Upper lobe of right lung (tissue), 1 donor: ENCODE measurements at regions not wholly inside any gene's neighbourhood (a gene's known extent, or its start where the extent isn't known, plus 50 kb on each side); places are given as distances from the start of the nearest gene placed in this dataset.

ENCODE experiments used
- ATAC-seq: fragments of 200-7000 bp; cut with Tn5 transposase; one replicate; pipeline ENCODE4 v1.9.1; 2020; ENCODE audit warnings: mild to moderate bottlenecking, moderate library complexity
- DNase-seq: peaks from one replicate; pipeline ENCODE4 v3.0.0-alpha.2; 2020
- H3K27ac ChIP-seq: fragments of 200-600 bp; one replicate; pipeline ENCODE4 v1.8.0; 2022
- H3K27me3 ChIP-seq: fragments of 200-600 bp; one replicate; pipeline ENCODE4 v1.8.0; 2022; ENCODE audit warnings: mild to moderate bottlenecking
- H3K36me3 ChIP-seq: fragments of 200-600 bp; one replicate; pipeline ENCODE4 v1.8.0; 2022
- H3K4me1 ChIP-seq: fragments of 200-600 bp; one replicate; pipeline ENCODE4 v1.8.0; 2022
- H3K4me3 ChIP-seq: fragments of 200-600 bp; one replicate; pipeline ENCODE4 v1.8.0; 2022; ENCODE audit warnings: mild to moderate bottlenecking
- H3K9me3 ChIP-seq: fragments of 200-600 bp; one replicate; pipeline ENCODE4 v1.8.0; 2022
- CTCF ChIP-seq: fragments of 200-600 bp; IDR thresholded peaks from one replicate; pipeline ENCODE4 v1.8.0; 2022; ENCODE audit warnings: antibody characterized with exemption
- intact Hi-C: fragments of 100-400 bp; cut with DNase I; formaldehyde crosslinking; loops from one replicate; pipeline ENCODE4 v1.11.0; 2022
- donor health status: DM: no; HTN: yes; CAD: no; lungs with severe emphysema.

- intact Hi-C loops = no loop called here
- H3K4me3 ChIP-seq = no peak overlapping the region
- H3K9me3 ChIP-seq = no peaks in the 10 kb centered on the region
- TF ChIP-seq CTCF = no peak
- ATAC-seq (no peak), DNase-seq (no peak)
- H3K36me3 ChIP-seq = no peaks in the 10 kb centered on the region
- no peaks in the 10 kb centered on the region for H3K4me1 ChIP-seq
- H3K27me3 ChIP-seq = no peaks in the 10 kb centered on the region
- H3K27ac ChIP-seq = no peak overlapping the region
Observed at GRCh38 chr6:147855803-147856482, 347.5 kb downstream of the SAMD5 start.

GRCh38 chr6:147856687-147857086 lies 348.2 kb downstream of the SAMD5 start:
- no peaks in the 10 kb centered on the region for H3K27me3 ChIP-seq
- no peaks in the 10 kb centered on the region for H3K4me1 ChIP-seq
- H3K4me3 ChIP-seq = no peak overlapping the region
- ATAC-seq (no peak), DNase-seq (no peak)
- no peaks in the 10 kb centered on the region for H3K9me3 ChIP-seq
- intact Hi-C loops = no loop called here
- H3K36me3 ChIP-seq = no peaks in the 10 kb centered on the region
- no peak overlapping the region for H3K27ac ChIP-seq
- no peak for TF ChIP-seq CTCF

- H3K4me3 ChIP-seq = no peak overlapping the region
- intact Hi-C loops = no loop called here
- no peak for TF ChIP-seq CTCF
Observed at GRCh38 chr6:147858421-147858820, 349.9 kb downstream of the SAMD5 start.

GRCh38 chr6:147859071-147859470 lies 350.6 kb downstream of the SAMD5 start:
- no peak for TF ChIP-seq CTCF
- DNase-seq = no peak
- intact Hi-C loops = no loop called here
- Histone ChIP-seq H3K27me3 (no peaks in the 10 kb centered on the region), H3K9me3 (no peaks in the 10 kb centered on the region), H3K27ac (no peak overlapping the region), H3K36me3 (no peaks in the 10 kb centered on the region), H3K4me1 (no peaks in the 10 kb centered on the region), H3K4me3 (no peak overlapping the region)
- ATAC-seq = no peak

More at GRCh38 chr6:147858421-147858820, 349.9 kb downstream of the SAMD5 start:
- Histone ChIP-seq H3K9me3 (no peaks in the 10 kb centered on the region), H3K27me3 (no peaks in the 10 kb centered on the region), H3K36me3 (no peaks in the 10 kb centered on the region), H3K4me1 (no peaks in the 10 kb centered on the region), H3K27ac (no peak overlapping the region)
- DNase-seq = no peak
- no peak for ATAC-seq

GRCh38 chr6:147861696-147862095 lies 353.2 kb downstream of the SAMD5 start:
- Histone ChIP-seq H3K4me1 (no peaks in the 10 kb centered on the region), H3K27me3 (no peaks in the 10 kb centered on the region), H3K36me3 (no peaks in the 10 kb centered on the region), H3K9me3 (no peaks in the 10 kb centered on the region), H3K27ac (no peak overlapping the region), H3K4me3 (no peak overlapping the region)
- ATAC-seq = no peak
- intact Hi-C loops = no loop called here
- TF ChIP-seq CTCF = no peak
- DNase-seq = no peak
